ENCODE measurements at regions not wholly inside any gene's neighbourhood (a gene's known extent, or its start where the extent isn't known, plus 50 kb on each side); places are given as distances from the start of the nearest gene placed in this dataset.

- DNase-seq (ENCODE audit: low read depth, low spot score) (no peak), ATAC-seq (no peak)
- Histone ChIP-seq H3K27ac (ENCODE audit: low read length) (no peak overlapping the region), H3K27me3 (ENCODE audit: control insufficient read depth, insufficient read depth, low read length) (no peaks in the 10 kb centered on the region), H3K4me3 (ENCODE audit: low read depth in 2 of 2, low read length in 2 of 2) (no peak overlapping the region), H3K36me3 (ENCODE audit: control insufficient read depth, insufficient read depth, low read length) (no peaks in the 10 kb centered on the region), H3K9me3 (ENCODE audit: control insufficient read depth, insufficient read depth, low read depth, low read length) (no peaks in the 10 kb centered on the region), H3K4me1 (ENCODE audit: control insufficient read depth, insufficient read depth, low read length) (no peaks in the 10 kb centered on the region)
- CTCF ChIA-PET: no interaction called here
- TF ChIP-seq TCF7L2 (IDR thresholded peaks at IDR 0.05; ENCODE audit: low read depth, low read length) (no peak), SIN3A (IDR thresholded peaks at IDR 0.05; ENCODE audit: borderline replicate concordance, insufficient read depth, low read depth, low read length) (no peak), REST (IDR thresholded peaks at IDR 0.05; ENCODE audit: insufficient read depth in 1 of 2, low read depth in 2 of 2, low read length in 1 of 2) (no peak), CTCF (IDR thresholded peaks at IDR 0.05) (no peak), POLR2AphosphoS5 (IDR thresholded peaks at IDR 0.05; ENCODE audit: low read depth, low read length) (no peak)
- intact Hi-C loops (cut with micrococcal nuclease; ENCODE audit: unreplicated experiment): no loop called here
- in situ Hi-C loops (cut with HindIII; ENCODE audit: low pct_unique_long_range_greater_than_20kb, low sequenced_read_pairs): no loop called here
- no TSS peak for BruUV-seq (replicated peaks)
- POLR2A ChIA-PET: no interaction called here
Measured at GRCh38 chr1:87739704-87740103, 411.0 kb downstream of the LMO4 start.

GRCh38 chr1:87743256-87743655 is 414.6 kb downstream of the LMO4 start:
- BruUV-seq (replicated peaks): no TSS peak
- intact Hi-C loops (cut with micrococcal nuclease; ENCODE audit: unreplicated experiment): no loop called here
- Histone ChIP-seq H3K27me3 (ENCODE audit: control insufficient read depth, insufficient read depth, low read length) (no peaks in the 10 kb centered on the region), H3K36me3 (ENCODE audit: control insufficient read depth, insufficient read depth, low read length) (no peaks in the 10 kb centered on the region), H3K4me3 (ENCODE audit: low read depth in 2 of 2, low read length in 2 of 2) (no peak overlapping the region), H3K9me3 (ENCODE audit: control insufficient read depth, insufficient read depth, low read depth, low read length) (no peaks in the 10 kb centered on the region), H3K27ac (ENCODE audit: low read length) (no peak overlapping the region), H3K4me1 (ENCODE audit: control insufficient read depth, insufficient read depth, low read length) (no peaks in the 10 kb centered on the region)
- CTCF ChIA-PET: no interaction called here
- ATAC-seq (no peak), DNase-seq (ENCODE audit: low read depth, low spot score) (no peak)
- POLR2A ChIA-PET: no interaction called here
- TF ChIP-seq REST (IDR thresholded peaks at IDR 0.05; ENCODE audit: insufficient read depth in 1 of 2, low read depth in 2 of 2, low read length in 1 of 2) (no peak), CTCF (IDR thresholded peaks at IDR 0.05) (no peak), POLR2AphosphoS5 (IDR thresholded peaks at IDR 0.05; ENCODE audit: low read depth, low read length) (no peak), SIN3A (IDR thresholded peaks at IDR 0.05; ENCODE audit: borderline replicate concordance, insufficient read depth, low read depth, low read length) (no peak), TCF7L2 (IDR thresholded peaks at IDR 0.05; ENCODE audit: low read depth, low read length) (no peak)
- in situ Hi-C loops (cut with HindIII; ENCODE audit: low pct_unique_long_range_greater_than_20kb, low sequenced_read_pairs): no loop called here

Data from Panc1 (cell line).